NCI-H510A treated with DMSO at 0.1 percent for 48 hours (cell line): ENCODE measurements at regions not wholly inside any gene's neighbourhood (a gene's known extent, or its start where the extent isn't known, plus 50 kb on each side); places are given as distances from the start of the nearest gene placed in this dataset.
"Not testable (repeated sequence)": the region's sequence is repeated elsewhere in the genome, so short reads cannot be mapped to it uniquely, and the experiment has no call there.

Experiments
- DNase-seq: peaks from one replicate; lab custom pipeline; 2025; lab: John Stamatoyannopoulos, UW

- DNase-seq, result no peak
Measured at GRCh38 chr5:99441235-99441634, 512.4 kb upstream of the CHD1 start.

DNA sequence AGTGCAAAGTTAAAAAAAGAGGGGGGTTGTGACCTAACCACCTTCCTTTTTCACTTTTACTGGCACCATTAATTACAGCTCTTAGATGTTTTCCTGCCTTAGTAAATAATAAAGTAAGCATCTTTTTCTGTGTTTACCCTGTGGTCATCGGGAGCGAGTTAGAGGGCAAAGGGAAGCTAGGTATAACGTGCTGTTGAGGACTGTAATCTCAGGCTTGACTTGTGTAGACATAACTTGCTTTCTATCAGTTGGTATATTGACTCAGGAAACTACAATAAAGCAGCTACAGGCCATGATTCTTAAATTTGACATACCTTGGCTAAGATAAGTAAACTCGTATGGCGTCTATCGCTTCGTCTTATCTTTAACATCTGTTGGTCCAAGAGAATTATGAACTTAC is 509.8 kb upstream of the CHD1 start:
- no peak for DNase-seq

- DNase-seq, result no peak
Measured at GRCh38 chr5:99437986-99438385, 509.2 kb upstream of the CHD1 start.

DNA sequence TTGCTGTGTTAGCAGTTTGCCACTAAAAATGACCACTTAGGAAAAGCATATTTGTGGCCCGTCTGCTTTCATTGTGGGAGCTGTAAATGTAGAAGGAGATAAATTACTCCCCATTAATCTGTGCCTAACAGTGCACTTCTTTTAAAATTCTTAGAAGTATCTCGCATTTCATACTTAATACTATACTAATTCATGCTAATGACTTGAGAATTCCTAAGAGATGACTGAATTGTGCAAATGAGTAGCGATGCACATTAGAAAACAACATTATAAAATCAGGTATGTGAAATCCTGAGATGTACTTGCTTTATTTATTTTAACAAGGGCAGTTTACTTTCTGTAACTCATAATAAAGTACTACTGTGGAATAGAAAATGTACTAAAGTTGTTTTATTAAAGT is 494.6 kb upstream of the CHD1 start:
- not testable (repeated sequence) for DNase-seq

DNA sequence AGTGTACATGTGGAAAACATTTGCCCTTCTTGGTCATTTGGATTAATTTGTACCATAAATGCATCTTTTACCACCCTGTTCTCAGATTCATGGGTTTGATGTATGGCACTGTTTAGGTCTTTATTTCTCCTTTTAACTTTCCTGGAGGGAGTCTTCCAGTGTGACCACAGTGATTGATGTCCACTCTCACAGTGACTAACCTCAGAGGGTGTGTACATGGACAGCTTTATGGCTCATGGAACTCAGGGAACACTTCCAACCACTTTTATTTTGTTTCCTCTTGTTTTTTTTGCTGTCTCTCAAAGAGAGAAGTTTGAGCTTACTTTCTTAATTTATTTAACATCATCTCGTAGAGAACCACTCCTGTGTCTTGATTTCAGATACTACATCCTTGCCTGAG is 489.8 kb upstream of the CHD1 start:
- not testable (repeated sequence) for DNase-seq

- peak; percentile 11 for DNase-seq
Measured at GRCh38 chr5:99410386-99410785, 481.6 kb upstream of the CHD1 start.

- DNase-seq, result not testable (repeated sequence)
Measured at GRCh38 chr5:99404764-99405302, 476.0 kb upstream of the CHD1 start.

GRCh38 chr5:99400571-99400970 is 471.8 kb upstream of the CHD1 start:
- not testable (repeated sequence) for DNase-seq

DNA sequence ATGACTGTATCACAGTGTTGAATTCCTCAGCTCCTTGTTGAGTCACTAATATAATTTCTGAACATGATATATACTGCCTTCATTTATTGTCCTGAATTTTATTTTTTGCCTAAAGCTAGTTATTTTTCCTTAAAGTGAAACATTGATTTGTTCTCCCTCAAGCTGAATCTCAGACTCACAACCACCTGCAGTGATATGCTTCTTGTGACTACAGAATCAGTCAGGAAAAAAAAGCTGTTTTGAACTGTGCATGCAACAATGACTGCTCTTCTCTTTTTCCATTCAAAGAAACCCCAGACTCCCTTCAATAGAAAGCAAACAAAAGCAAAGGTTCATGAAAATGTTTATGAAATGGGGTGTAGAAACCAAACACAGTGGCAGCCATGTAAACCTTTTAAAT is 470.2 kb upstream of the CHD1 start:
- no peak for DNase-seq

GRCh38 chr5:99386406-99387077 is 457.7 kb upstream of the CHD1 start:
- DNase-seq, result no peak

GRCh38 chr5:99379187-99379586 is 450.4 kb upstream of the CHD1 start:
- no peak for DNase-seq

- DNase-seq, result no peak
Measured at GRCh38 chr5:99378443-99378842, 449.6 kb upstream of the CHD1 start.

- no peak for DNase-seq
Measured at GRCh38 chr5:99369797-99370593, 441.2 kb upstream of the CHD1 start.

DNA sequence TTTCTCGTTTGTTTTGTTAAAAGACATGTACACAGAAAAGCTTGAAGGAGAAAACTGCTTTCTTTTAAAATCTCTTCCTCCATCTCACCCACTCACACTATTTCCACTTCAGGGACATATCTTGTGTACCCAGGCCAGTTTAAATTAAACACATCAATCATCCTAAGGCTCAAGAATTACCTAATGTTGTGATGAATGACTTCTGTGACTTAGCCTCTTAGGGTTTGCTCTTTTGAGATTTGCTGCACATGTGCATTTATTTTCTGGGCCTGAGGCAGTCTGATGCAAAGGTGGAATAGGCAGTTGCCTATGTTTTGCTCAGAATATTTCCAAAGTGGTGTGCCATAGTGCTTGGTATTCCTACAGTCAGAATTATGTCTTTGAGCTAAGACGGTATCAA is 439.9 kb upstream of the CHD1 start:
- no peak for DNase-seq

GRCh38 chr5:99355881-99356280 is 427.1 kb upstream of the CHD1 start:
- no peak for DNase-seq

- peak; percentile 67 for DNase-seq
Measured at GRCh38 chr5:99349787-99350186, 421.0 kb upstream of the CHD1 start.

DNA sequence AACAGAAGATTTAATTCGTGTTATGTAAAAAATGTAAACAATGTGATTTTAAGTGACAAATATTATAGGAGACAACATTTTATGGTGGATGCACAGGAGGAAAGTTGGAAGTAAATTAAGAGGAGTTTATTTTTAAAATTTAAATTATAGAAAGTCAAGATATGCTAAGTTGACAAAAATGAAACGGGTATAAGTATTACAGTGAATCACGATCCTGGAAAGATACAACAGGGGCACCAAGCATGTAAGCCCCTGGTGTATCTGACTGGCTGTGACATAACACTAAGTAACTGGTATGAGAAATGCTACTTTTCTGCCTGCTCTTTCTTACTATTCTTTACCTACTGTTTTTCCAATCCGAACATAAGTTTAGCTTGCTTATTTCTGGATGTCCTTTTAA is 419.8 kb upstream of the CHD1 start:
- DNase-seq, result no peak

- not testable (repeated sequence) for DNase-seq
Measured at GRCh38 chr5:99339758-99340157, 411.0 kb upstream of the CHD1 start.

DNA sequence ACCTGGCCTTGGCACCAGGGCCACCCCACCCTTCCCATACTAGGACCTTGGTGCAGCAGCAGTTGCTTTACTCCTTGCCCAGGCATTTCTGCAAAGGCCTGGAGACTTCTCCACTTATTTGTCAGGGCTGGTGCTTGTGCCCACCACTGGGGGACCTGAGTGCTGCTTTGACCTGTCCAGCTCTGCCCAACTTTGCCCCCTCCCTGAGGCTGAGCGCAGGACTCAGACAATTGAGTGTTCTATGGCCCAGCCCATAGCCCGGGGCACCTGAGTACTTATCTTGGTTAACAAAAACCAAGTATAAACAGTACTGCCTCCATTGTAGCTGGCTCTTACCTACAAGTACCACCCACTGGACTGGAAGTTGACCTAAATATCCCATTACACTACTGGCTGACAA is 406.1 kb upstream of the CHD1 start:
- DNase-seq, result peak; percentile 18

DNA sequence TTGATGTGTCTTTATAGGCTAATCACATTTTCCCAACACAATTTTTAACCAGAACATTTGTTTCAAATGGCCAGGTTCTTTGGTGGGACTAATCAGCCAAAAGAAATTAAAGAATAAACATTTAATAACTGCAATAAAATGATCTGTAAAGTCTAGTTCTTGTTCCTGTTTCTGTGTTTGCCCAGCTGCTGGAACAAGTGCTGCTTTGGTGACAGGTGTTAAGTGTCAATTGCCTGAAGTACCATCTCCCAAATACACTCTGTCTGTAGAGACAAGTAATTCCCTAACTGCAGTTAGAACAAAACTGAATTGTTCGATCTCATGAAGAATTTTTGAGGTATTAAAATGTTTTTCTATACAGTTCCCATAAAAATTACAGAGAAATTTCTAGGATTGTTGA is 402.3 kb upstream of the CHD1 start:
- peak; percentile 86 for DNase-seq

DNA sequence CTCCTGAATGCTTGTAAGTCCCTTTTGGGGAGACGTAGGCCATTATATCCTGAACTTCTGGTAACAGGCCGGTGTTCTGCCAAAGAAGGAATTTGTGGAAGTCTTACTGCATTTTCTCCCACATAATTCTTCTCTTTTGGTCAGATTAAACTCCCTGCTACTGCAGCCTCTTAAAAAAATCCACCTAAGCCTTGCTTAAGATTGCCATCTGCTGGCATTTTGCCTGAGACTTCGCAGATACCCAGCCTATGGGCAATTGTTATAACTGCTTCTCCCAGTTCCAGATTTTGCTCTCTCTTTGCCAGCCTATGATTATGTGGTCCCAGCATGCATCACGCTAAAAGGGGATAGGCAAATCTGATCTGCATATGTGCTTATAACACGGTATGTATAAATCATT is 391.6 kb upstream of the CHD1 start:
- no peak for DNase-seq

DNA sequence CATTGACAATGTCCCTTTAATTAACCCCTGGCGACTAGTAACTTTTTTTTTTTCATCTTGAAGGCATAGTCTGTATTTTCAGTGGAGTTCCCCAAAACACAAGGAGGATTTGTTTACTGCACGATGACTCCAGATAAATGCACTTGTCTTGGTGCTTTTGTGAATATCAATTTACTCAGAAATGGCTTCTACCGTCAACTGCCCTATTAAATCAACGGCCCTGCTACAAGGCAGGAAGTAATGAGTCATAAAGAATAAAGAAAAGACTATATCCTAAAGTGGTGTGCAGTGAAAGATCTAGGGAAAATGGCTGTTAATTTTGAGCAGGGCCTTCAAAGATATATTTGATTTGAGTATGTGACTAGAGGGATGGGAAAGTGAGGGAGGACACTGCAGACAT is 388.3 kb upstream of the CHD1 start:
- no peak for DNase-seq

GRCh38 chr5:99316484-99316883 is 387.7 kb upstream of the CHD1 start:
- DNase-seq, result no peak
